ENCODE measurements at regions not wholly inside any gene's neighbourhood (a gene's known extent, or its start where the extent isn't known, plus 50 kb on each side); places are given as distances from the start of the nearest gene placed in this dataset.

- TF ChIP-seq CTCF (IDR thresholded peaks at IDR 0.05) (no peak), POLR2A (IDR thresholded peaks at IDR 0.05) (no peak)
These were observed 87.5 kb upstream of the CDH9 start for GRCh38 chr5:27125856-27126255.

All from ovary (tissue), 3 donors.